GM23338 (cell line): ENCODE measurements at regions not wholly inside any gene's neighbourhood (a gene's known extent, or its start where the extent isn't known, plus 50 kb on each side); places are given as distances from the start of the nearest gene placed in this dataset.

Experiments used
- CREB1 ChIP-seq: fragments of 250-450 bp; sonication (Bioruptor Pico); IDR thresholded peaks from 2 replicates; pipeline ENCODE4 v1.5.0; 2020; ENCODE audit warnings: low read depth, mild to moderate bottlenecking, moderate library complexity
- CTCF ChIP-seq, 2 experiments: fragments of 200-600 bp in 1 of 2; sonication (generic) in 1 of 2; conservative IDR thresholded peaks; 2 replicates each; pipeline versions ENCODE4 v1.5.1 to v1.6.1; 2016 to 2017; ENCODE audit warnings: antibody characterized with exemption in 2 of 2, low read depth in 2 of 2, mild to moderate bottlenecking in 2 of 2, moderate library complexity in 1 of 2
- EZH2 ChIP-seq: fragments of 200-600 bp; sonication (generic); IDR thresholded peaks from one replicate; pipeline ENCODE4 v1.8.0; 2017; ENCODE audit warnings: antibody characterized with exemption, mild to moderate bottlenecking, low read depth; ENCODE audit not compliant: unreplicated experiment
- EZH2phosphoT487 ChIP-seq: fragments of 200-600 bp; sonication (generic); IDR thresholded peaks from one replicate; pipeline ENCODE4 v1.8.1; 2018; ENCODE audit warnings: antibody characterized with exemption; ENCODE audit not compliant: unreplicated experiment
- JUNB ChIP-seq: IDR thresholded peaks from one replicate; pipeline ENCODE4 v1.6.1; 2016; ENCODE audit warnings: antibody characterized with exemption; ENCODE audit not compliant: unreplicated experiment
- POLR2AphosphoS5 ChIP-seq: IDR thresholded peaks from 2 replicates; pipeline ENCODE4 v1.6.1; 2016; ENCODE audit warnings: antibody characterized with exemption, low read depth
- STAT1 ChIP-seq: IDR thresholded peaks from one replicate; pipeline ENCODE4 v1.6.1; 2016; ENCODE audit warnings: antibody characterized with exemption; ENCODE audit not compliant: unreplicated experiment
- ZNF114 ChIP-seq: fragments of 250-450 bp; sonication (Bioruptor Pico); IDR thresholded peaks from 2 replicates; pipeline ENCODE4 v1.5.0; 2020; ENCODE audit warnings: mild to moderate bottlenecking, moderate library complexity
- ZNF331 ChIP-seq: fragments of 250-450 bp; sonication (Bioruptor Pico); IDR thresholded peaks from 2 replicates; pipeline ENCODE4 v1.5.0; 2020; ENCODE audit warnings: low read depth, mild to moderate bottlenecking, moderate library complexity
- TF ChIP-seq, protein P1 (sequence below): IDR thresholded peaks from one replicate; pipeline ENCODE4 v1.6.1; 2018; ENCODE audit warnings: antibody characterized with exemption; ENCODE audit not compliant: unreplicated experiment
- TF ChIP-seq, protein P2 (sequence below): IDR thresholded peaks from 2 replicates; pipeline ENCODE4 v1.6.1; 2016; ENCODE audit warnings: antibody characterized with exemption

DNA sequence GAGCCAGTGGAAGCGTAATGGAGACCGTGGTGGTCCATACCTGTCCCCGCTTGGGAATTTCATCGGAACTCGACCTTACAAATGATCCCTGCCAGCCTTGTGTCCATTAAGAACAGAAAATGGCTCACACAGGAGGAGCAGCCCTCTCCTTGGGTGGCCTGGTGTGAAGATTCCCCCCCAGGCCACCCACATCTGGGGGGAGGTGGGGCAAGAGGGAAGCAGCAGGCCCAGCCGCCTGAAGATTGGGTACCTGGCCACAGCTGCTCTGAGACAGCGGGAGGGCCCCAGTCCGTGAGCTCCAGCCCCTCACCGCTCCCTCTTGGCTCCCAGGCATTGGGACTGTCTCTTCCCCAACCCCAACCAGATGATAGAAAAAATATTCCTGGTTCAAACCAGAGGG is 277.8 kb upstream of the FOXF1 start:
- TF ChIP-seq EZH2phosphoT487: no peak
- TF ChIP-seq POLR2AphosphoS5: no peak
- TF ChIP-seq CTCF (conservative IDR thresholded peaks at IDR 0.05; ENCODE audit: low read depth in 2 of 2): no peak
- TF ChIP-seq STAT1: no peak
- no peak for TF ChIP-seq CREB1 (CRISPR knock-in tag)
- TF ChIP-seq JUNB: no peak
- TF ChIP-seq ZNF331 (CRISPR knock-in tag): no peak
- TF ChIP-seq EZH2: no peak
- TF ChIP-seq, protein P1, sequence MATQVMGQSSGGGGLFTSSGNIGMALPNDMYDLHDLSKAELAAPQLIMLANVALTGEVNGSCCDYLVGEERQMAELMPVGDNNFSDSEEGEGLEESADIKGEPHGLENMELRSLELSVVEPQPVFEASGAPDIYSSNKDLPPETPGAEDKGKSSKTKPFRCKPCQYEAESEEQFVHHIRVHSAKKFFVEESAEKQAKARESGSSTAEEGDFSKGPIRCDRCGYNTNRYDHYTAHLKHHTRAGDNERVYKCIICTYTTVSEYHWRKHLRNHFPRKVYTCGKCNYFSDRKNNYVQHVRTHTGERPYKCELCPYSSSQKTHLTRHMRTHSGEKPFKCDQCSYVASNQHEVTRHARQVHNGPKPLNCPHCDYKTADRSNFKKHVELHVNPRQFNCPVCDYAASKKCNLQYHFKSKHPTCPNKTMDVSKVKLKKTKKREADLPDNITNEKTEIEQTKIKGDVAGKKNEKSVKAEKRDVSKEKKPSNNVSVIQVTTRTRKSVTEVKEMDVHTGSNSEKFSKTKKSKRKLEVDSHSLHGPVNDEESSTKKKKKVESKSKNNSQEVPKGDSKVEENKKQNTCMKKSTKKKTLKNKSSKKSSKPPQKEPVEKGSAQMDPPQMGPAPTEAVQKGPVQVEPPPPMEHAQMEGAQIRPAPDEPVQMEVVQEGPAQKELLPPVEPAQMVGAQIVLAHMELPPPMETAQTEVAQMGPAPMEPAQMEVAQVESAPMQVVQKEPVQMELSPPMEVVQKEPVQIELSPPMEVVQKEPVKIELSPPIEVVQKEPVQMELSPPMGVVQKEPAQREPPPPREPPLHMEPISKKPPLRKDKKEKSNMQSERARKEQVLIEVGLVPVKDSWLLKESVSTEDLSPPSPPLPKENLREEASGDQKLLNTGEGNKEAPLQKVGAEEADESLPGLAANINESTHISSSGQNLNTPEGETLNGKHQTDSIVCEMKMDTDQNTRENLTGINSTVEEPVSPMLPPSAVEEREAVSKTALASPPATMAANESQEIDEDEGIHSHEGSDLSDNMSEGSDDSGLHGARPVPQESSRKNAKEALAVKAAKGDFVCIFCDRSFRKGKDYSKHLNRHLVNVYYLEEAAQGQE: no peak
- TF ChIP-seq ZNF114 (CRISPR knock-in tag): no peak
- TF ChIP-seq, protein P2, sequence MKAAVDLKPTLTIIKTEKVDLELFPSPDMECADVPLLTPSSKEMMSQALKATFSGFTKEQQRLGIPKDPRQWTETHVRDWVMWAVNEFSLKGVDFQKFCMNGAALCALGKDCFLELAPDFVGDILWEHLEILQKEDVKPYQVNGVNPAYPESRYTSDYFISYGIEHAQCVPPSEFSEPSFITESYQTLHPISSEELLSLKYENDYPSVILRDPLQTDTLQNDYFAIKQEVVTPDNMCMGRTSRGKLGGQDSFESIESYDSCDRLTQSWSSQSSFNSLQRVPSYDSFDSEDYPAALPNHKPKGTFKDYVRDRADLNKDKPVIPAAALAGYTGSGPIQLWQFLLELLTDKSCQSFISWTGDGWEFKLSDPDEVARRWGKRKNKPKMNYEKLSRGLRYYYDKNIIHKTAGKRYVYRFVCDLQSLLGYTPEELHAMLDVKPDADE: no peak
